ENCODE measurements at regions not wholly inside any gene's neighbourhood (a gene's known extent, or its start where the extent isn't known, plus 50 kb on each side); places are given as distances from the start of the nearest gene placed in this dataset.

- ATAC-seq (no peak), DNase-seq (peak; percentile 15)
- intact Hi-C loops (cut with DNase I): no loop called here
Measured at GRCh38 chr9:129245276-129245675, 67.2 kb upstream of the IER5L start.

DNA sequence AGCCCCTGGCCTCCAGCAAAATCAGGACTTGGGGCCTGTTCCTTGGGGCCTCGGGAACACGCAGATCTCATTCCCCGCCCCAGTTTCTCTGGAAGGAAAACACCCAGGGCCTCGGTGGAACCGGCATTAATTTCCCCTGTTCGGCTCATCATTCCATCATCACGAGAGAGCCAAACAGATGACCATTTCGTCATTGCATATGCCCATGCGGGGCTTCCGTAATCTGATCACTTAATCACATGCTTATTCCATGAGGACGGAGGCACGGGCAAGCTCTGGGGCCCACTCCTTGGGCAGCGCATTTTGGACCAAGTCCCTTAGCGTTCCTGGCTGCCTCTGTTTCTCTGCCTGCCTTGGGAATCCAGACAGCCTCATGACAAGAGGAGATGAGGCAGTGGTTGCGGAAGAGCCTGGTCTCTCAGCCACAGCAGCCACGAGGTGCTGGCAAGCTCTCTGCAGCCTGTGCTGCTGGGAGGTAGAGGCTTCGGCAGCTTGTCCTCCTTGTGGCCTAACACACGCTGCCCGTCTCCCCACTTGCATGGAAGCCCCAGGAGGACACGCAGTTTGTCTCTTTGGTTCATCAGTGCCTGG, 65.0 kb upstream of the IER5L start:
- DNase-seq (peak; percentile 43), ATAC-seq (peak; percentile 23 to 87)
- intact Hi-C loops (cut with DNase I): no loop called here

DNA sequence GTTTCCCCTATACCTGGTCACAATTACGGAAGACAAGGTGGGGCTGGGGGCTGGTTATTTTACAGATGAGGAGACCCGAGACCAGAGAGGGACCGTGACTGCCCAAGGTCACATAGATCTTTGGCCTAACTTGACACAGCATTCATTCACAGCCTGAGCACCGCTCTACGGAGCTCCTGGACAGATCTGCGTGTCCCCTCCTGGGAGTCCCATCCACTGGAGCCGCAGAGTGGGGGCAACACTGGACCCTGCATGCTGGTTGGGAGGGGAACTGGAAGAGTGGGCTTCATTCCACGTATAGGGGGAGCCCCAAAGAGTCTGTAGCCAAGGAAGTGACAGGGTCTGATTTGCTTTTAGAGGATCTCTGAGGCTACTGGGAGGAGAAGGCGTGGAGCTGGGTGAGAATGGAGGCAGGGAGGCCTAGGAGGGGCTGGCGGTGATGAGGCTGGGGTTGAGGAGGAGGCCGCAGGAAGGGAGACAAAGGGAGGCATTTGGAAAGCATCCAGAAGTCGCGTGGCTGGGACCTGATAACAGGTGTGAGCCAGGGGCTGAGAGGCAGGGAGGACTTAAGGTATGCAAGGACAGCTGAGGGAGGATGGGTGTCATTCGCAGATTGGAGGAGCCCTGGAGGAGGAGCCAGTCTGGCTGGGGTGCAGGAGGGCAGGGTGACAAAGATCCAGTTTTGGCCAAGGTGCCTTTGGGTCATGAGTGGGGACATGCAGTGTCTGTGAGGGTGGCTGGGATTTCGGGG, 64.3 kb upstream of the IER5L start:
- intact Hi-C loops (cut with DNase I): no loop called here
- ATAC-seq (peak in 1 of 2 donors; percentile 11), DNase-seq (peak; percentile 22)

GRCh38 chr9:129241725-129242124, 63.7 kb upstream of the IER5L start:
- ATAC-seq: no peak
- DNase-seq: peak; percentile 7
- intact Hi-C loops (cut with DNase I): no loop called here

GRCh38 chr9:129240581-129241211, 62.6 kb upstream of the IER5L start:
- intact Hi-C loops (cut with DNase I): no loop called here
- DNase-seq: no peak
- no peak for ATAC-seq

DNA sequence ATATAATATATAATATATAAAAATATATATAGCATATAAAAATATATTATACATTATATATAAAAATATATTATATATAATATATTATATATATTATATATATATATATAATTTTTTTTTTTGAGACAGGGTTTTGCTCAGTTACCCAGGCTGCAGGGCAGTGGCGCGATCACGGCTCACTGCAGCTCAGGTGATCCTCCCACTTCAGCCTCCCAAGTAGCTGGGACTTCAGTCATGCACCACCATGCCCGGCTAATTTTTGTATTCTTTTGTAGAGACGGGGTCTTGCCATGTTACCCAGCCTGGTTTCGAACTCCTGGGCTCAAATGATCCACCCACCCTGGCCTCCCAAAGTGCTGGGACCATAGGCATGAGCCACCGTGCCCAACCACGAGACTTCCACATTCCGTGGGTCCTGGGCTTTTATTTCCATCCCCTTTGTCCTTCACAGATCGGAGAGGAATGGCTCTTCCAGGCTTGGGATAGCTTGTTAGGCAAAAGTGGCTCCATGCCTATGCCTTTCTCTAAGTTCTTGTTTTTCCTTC, 62.0 kb upstream of the IER5L start:
- DNase-seq (peak; percentile 8), ATAC-seq (no peak)
- intact Hi-C loops (cut with DNase I): no loop called here

DNA sequence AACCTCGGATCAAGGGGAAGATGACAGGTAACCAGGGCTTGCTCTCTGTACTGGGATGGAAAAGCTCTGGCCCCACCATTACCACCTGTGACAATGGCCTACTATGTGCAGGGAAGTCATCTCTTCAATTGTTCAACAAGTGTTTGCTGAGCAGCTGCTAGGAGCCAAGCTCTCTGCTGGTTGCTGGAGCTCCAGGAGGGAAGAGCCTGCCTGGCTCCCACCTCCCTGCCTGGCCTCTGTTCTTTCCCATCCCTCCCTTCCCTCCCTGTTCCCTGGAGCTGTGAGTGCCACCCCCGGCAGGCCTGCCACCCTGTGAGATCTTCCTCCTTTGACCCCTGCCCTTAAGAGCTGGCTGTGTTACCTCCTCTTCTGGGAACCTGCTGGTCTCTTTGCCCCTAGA, 59.7 kb upstream of the IER5L start:
- intact Hi-C loops (cut with DNase I): no loop called here
- no peak for ATAC-seq
- no peak for DNase-seq

GRCh38 chr9:129237164-129237611, 59.1 kb upstream of the IER5L start:
- peak in 1 of 2 donors; percentile 89 for ATAC-seq

DNA sequence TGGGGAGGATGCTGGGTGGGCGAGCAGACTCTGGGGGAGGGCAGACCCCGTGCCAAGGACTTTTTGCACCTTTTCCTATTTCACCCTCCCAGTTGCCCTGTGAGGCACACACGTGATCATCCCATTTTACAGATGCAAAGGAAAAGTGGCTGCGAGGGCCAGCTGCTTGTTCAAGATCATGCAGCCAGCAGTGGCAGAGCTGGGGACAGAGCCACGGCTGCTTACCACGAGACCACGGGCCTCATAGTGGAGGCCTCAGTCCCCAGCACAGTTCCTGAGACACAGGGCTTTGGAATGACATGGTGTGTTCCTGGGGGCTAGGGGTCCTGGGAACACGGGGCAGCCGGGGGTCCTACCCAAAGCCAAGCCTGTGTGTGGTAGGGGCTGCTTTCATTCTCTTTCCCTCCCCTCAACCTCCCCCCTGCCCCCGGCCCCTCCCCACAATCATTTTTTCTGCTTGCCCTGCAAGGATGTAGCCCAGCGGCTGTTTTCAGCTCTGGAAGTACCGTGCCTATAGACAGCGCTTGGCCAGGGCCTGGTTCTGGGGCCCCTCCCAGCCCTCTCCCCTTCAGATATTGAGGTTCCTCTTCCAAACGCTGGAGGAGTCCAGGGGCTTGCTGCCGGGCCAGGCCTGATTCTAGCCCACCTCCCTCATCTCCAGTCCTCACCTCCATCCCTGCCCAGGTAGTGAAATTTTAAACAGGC, 58.5 kb upstream of the IER5L start:
- ATAC-seq (peak in 1 of 2 donors; percentile 7), DNase-seq (no peak)

More at GRCh38 chr9:129237164-129237611, 59.1 kb upstream of the IER5L start:
- no peak for DNase-seq
- intact Hi-C loops (cut with DNase I): no loop called here

DNA sequence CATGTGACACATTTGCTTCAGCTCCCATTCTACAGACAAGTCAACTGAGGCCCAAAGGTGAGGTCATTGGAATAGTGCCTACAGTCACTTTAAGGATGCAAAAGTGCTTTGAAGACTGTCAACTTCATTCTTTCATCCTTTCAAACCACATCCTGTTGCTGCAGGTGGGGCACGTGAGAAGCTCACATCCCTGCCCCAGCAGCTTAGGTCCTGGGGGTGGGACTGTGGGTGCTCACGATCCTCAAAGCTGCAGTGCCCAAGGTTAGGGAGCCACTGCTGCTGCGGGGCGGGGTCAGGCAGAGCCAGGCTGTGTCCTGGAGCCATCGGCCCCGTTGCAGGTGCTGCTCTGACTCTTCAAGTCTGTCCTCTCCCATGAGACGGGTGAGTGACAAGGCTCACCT, 57.9 kb upstream of the IER5L start:
- ATAC-seq (peak; percentile 11 to 24), DNase-seq (peak; percentile 18)
- intact Hi-C loops (cut with DNase I): no loop called here

More for the DNA sequence above, 58.5 kb upstream of the IER5L start:
- intact Hi-C loops (cut with DNase I): no loop called here

DNA sequence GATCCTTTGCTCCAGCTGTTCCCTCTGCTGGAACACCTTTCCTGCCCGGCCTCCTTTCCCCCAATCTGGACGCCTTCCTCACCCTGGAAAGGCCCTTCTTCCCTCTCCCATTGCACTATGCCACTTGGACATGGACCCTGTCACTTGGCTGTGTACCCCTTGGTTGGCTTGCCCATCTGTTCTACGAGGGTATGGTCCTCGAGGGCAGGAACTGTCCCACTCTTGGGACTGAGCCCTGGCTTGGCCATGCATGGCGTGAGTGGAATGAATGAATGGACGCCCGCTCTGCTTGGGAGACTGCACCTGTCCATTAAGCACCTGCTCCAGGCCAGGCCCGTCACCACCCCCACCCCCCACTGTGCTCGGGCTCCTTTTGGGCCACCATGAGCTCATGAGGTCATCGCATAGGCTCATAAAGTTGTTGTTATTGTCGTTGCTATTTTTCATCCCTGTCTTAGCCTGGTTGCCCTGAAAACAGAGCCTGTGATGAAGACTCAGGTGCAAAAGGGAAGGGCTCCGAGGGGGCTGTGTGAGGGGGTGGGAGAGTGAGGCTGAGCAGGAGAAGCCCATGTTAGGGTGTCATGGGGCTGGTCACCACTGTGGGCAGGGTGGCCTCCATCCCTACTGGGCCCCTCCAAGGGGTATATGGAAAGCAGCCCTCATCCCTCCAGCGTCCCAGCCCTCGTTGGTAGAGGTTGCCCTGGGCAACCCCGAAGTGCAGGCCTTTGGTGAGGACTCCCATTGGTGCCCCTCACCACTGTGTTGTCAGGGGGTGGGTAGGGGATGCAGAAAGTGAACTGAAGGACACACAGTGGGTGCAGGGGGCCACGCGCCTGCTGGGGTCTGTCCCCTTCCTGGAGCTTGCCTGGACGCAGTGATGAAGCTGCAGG, 57.2 kb upstream of the IER5L start:
- ATAC-seq (no peak), DNase-seq (peak; percentile 12)
- intact Hi-C loops (cut with DNase I): no loop called here

GRCh38 chr9:129234491-129234890, 56.4 kb upstream of the IER5L start:
- no peak for ATAC-seq
- intact Hi-C loops (cut with DNase I): no loop called here
- peak; percentile 15 for DNase-seq

DNA sequence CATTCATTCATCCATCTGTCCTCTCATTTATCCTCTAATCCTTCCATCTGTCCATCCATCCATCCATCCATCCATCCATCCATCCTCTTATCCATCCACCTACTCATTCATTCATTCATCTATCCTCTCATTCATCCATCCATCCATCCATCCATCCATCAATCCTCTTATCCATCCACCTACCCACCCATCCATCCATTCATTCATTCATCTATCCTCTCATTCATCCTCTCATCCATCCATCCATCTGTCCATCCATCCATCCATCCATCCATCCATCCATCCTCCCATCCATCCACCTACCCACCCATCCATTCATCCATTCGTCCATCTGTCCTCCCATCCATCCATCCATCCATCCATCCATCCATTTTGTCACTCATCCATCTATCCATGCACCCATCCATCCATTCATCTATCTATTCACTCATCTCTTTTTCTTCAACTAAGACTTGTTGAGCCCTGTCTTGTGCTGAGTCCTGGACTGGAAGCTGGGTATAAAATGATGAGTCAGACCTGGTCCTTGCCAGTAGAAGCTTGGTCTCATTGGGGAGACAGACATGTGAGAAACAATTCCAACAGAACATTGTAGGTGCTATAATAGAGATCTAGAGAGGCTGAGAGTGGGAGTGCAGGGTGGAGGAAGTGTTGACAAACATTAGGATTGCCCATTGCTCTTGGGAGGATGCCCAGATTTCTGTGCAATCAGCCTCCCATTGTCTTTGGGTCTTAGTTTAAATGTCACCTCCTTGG, 55.0 kb upstream of the IER5L start:
- DNase-seq: no peak
- intact Hi-C loops (cut with DNase I): no loop called here
- ATAC-seq: no peak

DNA sequence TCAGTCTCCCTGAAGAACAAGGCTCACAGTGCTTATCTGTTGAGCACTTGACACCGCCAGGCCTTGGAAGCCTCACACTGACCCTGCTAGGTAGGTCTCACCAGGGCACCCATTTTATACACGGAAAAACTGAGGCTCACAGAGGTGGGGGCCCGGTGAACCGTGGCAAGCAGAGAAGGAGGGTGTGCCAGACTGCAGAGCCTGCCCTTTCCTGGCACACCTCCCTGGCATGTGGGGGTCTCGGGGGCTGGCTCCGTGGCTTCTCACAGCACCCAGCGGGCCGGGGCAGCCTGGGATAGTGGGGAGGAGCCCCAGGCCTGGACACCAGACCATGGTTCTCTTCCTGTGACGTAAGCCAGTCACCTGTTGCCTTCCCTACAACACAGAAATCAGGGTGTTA, 53.7 kb upstream of the IER5L start:
- DNase-seq: peak; percentile 12
- intact Hi-C loops (cut with DNase I): no loop called here

DNA sequence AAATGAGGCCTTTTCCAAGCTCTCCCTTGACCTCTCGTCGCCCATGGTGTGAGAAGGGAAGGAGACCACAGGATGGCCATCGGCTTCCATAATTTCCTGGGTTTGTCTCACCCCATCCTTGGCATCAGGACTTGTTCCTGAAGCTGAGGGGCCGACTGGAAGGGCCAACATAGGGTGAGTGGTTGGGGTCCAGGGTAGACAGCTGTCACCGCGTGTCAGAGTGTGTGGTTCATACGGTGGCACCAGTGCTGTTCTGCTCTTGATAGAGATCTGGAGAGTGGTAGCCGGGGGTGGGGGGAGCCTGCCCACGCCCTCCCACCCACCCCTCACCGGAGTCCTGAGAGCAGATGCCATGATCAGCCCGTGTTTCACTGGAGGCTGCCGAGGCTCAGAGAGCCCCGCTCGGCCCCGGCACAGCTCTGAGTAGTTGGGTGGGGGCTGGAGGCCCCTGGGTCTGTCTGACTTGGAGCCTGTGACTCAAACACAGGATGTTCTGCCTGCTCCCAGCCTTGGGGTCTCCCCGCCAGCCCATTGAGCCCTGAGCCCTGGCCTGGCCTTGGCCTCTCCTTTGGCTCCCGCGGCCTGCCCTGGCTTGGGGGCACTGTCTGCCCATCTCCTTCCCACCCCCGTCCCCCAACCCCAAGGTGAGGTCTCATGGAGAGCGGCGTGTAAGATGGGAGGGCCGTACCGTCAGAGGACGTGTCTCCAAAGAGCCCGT, 53.1 kb upstream of the IER5L start:
- intact Hi-C loops (cut with DNase I): no loop called here
- ATAC-seq (no peak), DNase-seq (peak; percentile 14)

More for the DNA sequence above, 53.7 kb upstream of the IER5L start:
- ATAC-seq: no peak

- no peak for DNase-seq
- intact Hi-C loops (cut with DNase I): no loop called here
- no peak for ATAC-seq
Measured at GRCh38 chr9:129230302-129230701, 52.2 kb upstream of the IER5L start.

All from left cardiac atrium (tissue), 4 donors.